ENCODE measurements at regions not wholly inside any gene's neighbourhood (a gene's known extent, or its start where the extent isn't known, plus 50 kb on each side); places are given as distances from the start of the nearest gene placed in this dataset.

GRCh38 chr14:34072401-34072800, 121.5 kb upstream of the EGLN3 start:
- TF ChIP-seq YY1 (IDR thresholded peaks at IDR 0.05; ENCODE audit: low read depth) (no peak), REST (IDR thresholded peaks at IDR 0.05; ENCODE audit: low read depth) (no peak), NFIC (IDR thresholded peaks at IDR 0.05) (no peak), EP300 (IDR thresholded peaks at IDR 0.05; ENCODE audit: borderline replicate concordance) (no peak), RAD21 (IDR thresholded peaks at IDR 0.05; ENCODE audit: low read depth) (no peak), TCF12 (IDR thresholded peaks at IDR 0.05; ENCODE audit: low read depth) (no peak), MAX (IDR thresholded peaks at IDR 0.05) (no peak), EGR1 (IDR thresholded peaks at IDR 0.05) (no peak), TAF1 (IDR thresholded peaks at IDR 0.05; ENCODE audit: low read depth) (no peak), TEAD4 (IDR thresholded peaks at IDR 0.05) (no peak), CEBPB (IDR thresholded peaks at IDR 0.05) (no peak)
